NOMO-1 treated with DMSO at 0.1 percent for 48 hours (cell line): ENCODE measurements at regions not wholly inside any gene's neighbourhood (a gene's known extent, or its start where the extent isn't known, plus 50 kb on each side); places are given as distances from the start of the nearest gene placed in this dataset.

Source experiments
- DNase-seq: peaks from one replicate; lab custom pipeline; 2025; ENCODE audit not compliant: unreplicated experiment; lab: John Stamatoyannopoulos, UW

GRCh38 chr11:90911192-90911591 lies 688.3 kb upstream of the CHORDC1 start:
- DNase-seq, result no peak

- no peak for DNase-seq
These were observed 685.2 kb upstream of the CHORDC1 start for GRCh38 chr11:90908074-90908473.

GRCh38 chr11:90895850-90896249 lies 673.0 kb upstream of the CHORDC1 start:
- no peak for DNase-seq

GRCh38 chr11:90890347-90890746 lies 667.5 kb upstream of the CHORDC1 start:
- DNase-seq, result no peak

DNA sequence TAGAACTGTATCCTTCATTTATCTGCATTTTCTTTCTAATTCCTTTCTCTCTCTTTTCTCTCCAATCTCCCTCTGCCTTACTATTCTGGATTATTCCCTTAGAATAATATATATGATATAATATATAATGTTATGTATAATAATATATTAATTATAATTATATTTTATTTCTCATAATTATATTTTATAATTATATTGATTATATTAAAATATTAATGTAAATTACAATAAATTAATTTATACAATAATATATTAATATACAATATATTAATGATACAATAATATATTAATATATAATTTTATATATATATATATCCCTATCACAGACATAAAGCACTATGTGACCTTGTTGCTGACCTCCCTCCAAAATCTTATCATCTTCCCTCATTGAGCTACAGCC lies 661.3 kb upstream of the CHORDC1 start:
- DNase-seq, result no peak

GRCh38 chr11:90874986-90875385 lies 652.1 kb upstream of the CHORDC1 start:
- DNase-seq, result no peak

GRCh38 chr11:90874281-90874680 lies 651.4 kb upstream of the CHORDC1 start:
- no peak for DNase-seq

DNA sequence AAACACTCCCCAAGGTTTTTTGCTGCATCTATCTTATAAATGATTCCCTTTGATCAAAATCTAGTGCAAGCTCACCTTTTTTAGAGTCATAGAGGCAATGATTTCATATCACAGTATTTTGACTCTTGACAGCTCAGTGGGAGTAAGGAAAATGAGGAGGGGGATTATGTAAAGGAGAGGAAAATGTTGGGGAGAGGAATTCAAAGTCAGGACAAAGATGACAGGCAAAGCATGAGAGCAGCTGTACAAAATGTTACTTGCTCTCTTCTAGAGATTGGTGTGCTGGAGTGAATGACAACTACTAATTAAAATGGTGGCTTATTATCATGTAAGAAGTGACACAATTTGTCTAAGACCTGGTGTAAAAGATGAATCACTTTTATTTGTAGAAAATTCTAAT lies 644.6 kb upstream of the CHORDC1 start:
- no peak for DNase-seq

DNA sequence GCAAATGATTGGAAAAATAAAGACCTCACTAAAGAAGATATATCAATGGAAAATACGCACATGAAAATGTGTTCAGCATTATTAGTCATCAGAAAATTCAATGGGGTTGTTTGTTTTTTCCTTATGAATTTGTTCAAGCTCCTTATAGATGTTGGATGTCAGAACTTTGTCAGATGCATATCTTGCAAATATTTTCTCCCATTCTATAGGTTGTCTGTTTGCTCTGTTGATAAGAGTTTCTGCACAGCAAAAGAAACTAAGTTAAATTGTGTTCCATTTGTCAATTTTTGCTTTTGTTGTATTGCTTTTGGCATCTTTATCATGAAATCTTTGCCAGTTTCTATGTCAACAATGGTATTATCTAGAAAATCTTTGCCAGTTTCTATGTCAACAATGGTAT lies 633.9 kb upstream of the CHORDC1 start:
- no peak for DNase-seq

DNA sequence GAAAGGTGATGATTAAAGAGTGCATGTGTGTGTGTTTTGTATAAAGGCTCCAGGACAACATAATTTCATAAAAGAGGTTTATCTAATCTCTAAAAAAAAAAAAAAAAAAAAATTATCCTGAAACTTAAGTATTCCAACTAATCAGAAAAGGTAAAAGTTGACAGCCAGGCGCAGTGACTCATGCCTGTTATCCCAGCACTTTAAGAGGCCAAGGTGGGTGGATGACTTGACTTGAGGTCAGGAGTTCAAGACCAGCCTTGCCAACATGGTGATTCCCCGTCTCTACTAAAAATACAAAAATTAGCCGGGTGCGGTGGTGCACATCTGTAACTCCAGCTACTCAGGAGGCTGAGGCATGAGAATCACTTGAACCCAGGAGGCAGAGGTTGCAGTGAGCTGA lies 632.7 kb upstream of the CHORDC1 start:
- DNase-seq, result no peak

GRCh38 chr11:90851196-90851595 lies 628.3 kb upstream of the CHORDC1 start:
- no peak for DNase-seq

DNA sequence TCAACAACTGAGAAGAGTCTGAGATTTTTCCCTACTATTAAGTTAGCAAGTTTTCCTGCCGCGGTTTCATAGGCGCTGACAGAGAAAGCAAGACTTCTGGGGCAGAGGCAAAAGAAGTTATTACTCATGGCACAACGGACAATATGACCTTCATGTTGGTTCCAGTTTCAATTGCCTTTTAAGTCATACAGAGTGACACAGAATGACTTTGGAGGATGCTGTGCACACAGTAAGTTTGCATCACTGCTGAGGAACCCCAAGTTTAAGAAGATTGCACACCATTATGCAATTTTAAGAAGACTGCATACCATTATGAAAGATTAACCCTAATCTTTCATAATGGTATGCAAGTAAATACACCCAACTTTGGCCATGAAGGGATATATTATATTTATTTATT lies 626.5 kb upstream of the CHORDC1 start:
- DNase-seq, result no peak

DNA sequence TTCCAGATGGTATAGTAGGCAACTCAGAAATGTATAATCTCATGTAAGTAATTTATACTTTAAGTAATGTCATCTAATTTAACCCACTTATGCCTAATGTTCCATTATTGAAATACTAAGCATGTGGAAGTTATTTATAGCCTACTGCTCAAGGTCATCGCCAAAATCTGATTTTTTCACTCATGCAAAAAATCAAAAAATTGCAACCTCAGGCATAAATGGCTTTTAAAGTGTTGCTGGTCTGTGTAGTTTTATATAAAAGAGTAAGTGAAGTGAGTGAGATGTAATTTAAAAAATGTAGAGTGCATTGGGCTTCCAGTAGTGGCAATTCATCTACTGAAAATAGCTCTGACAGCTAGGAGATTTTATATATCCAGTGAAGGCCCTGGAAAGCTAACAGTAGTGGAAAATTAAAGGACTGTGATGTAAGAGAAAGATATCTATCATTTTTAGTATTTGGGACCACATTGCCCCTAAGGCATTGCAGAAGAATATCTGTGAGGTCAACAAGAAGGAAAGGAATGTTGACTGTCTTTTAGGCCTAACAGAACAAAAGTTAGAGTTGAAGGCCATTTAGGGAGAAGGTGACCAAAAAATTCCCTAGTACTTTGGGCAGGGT lies 624.5 kb upstream of the CHORDC1 start:
- DNase-seq, result no peak

DNA sequence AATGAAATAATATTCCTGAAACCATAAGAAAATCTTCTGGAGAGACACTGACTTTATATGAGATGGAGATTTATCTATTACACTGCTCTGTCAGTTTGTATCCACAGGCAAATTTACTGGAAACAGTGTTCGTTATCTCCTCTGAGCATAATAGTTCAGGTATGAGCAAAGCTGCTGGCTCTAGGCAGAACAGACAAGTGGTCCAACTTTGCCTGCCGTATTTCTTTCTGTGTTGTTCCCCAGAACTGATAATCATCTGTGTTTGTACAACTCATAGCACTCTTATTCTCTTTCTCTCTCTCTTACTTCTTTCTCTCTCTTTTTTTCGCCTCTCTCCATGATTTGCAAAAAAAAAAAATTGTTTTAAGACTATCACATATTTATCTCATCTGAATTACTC lies 623.8 kb upstream of the CHORDC1 start:
- DNase-seq, result no peak

DNA sequence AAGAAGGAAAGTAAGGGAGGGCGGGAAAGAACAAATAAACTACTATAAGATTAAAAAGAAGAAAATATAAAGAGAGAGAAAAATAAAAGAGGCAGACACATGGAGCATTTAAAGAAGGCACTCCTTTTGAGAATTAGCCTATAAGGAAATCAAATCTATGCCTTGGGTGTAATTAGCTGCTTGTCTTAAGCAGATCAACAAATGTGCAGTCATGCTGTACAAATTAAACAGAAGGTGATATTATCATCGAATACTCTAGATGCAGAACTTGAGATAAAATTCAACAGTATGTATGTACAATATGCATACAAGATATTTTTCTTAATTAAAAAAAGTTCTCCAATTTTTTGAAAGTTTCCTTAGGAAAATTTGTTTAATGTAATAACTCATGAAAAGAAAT lies 623.0 kb upstream of the CHORDC1 start:
- DNase-seq, result no peak

- no peak for DNase-seq
These were observed 622.3 kb upstream of the CHORDC1 start for GRCh38 chr11:90845126-90845525.

DNA sequence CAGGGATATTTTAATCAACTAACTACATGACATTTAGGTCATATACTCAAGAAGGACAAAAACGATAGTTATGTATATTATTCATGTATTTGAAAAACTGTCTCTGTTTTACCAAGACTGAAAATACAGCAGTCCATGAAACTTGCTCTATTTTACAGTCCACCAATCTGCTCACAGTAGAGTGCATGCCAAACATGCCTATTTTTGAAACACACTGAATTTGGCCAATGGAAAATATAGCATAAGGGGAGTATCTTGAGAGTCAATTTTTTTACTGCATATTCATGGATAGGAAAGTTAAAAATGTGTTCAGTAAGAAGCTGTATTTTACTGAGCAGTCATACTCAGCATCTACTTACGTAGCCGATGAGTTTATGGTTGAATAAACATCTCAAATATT lies 621.2 kb upstream of the CHORDC1 start:
- DNase-seq, result no peak

GRCh38 chr11:90842681-90843080 lies 619.8 kb upstream of the CHORDC1 start:
- no peak for DNase-seq

DNA sequence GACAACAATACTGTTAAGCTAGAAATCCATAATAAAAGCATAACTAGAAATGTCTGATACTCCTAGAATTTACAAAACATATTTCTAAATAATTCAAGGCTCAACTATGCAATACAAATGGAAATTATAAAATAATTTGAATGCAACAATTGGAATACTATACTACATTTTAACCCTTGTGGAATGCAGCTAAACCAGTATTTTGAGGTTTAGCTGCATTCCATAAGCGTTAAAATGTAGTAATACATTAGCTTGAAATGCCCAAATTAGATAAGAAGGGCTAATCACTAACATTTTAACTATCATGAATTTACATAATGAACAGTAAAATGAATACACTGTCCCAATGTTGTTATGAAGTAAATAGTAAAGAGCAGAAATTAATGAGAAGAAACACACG lies 617.2 kb upstream of the CHORDC1 start:
- no peak for DNase-seq

DNA sequence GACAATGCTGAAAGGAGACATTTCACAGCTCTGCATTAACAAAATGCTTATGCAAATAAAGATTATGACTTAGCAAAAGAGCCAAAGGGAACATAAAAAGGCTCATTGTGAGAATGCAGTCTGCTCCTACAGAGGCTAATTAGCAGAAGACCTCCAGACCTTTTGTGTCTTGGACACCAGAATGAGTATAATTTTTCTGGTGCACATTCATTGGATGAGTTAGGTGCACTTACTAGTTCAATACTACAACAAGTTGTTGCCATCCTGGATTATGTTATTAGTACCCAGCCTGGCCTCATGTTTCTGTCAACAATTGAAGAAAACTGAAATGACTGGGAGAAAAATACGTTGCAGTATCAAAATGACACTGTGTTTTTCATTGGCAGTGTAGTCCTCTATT lies 613.2 kb upstream of the CHORDC1 start:
- DNase-seq, result no peak

- DNase-seq, result no peak
These were observed 600.6 kb upstream of the CHORDC1 start for GRCh38 chr11:90823446-90823845.

- no peak for DNase-seq
These were observed 600.1 kb upstream of the CHORDC1 start for GRCh38 chr11:90822996-90823395.

DNA sequence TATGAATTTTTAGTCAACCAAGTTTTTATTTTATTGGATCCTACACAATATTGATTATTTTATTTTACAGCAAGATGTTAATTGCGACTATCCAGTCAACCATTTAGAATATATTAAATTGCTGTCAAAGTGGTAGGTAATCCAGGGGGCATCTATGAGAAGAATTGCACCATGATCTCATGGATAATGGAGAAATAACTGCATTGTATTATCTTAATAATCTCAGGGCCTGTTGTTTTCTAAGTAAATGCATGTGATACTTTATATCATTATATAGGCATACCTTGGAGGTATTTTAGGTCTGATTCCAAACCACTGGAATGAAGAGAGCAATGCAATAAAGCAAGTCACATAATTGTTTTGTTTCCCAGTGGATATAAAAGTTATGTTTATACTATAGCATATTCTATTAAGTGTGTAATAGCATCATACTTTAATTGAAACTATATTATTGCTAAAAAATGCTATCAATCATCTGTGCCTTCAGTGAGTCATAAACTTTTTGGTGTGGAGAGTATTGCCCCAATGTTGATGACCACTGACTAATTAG lies 595.4 kb upstream of the CHORDC1 start:
- DNase-seq, result no peak
